ENCODE measurements at regions not wholly inside any gene's neighbourhood (a gene's known extent, or its start where the extent isn't known, plus 50 kb on each side); places are given as distances from the start of the nearest gene placed in this dataset.

DNA sequence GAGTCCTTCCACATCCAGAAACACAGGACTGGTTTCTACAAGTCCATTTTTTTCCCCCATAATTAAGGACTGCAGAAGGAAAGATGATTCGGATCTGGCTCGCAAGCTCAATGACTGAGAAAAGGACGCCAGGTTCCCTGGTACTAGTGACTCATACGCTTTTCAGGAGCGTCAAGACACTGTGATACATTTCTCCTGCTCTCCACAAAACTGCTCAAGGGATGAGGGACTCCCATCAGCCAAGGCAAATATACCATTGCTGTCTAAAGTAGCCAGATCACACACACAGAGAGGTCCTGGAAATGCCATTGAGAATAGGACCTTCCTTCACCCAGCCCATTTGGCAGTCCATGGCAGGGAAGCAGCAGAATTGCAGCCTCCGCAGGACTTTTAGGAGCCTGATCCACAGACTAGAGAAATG, 253.6 kb upstream of the IRF2BP2 start:
- DNase-seq (ENCODE audit: low spot score), result no peak
- TF ChIP-seq, protein P1, sequence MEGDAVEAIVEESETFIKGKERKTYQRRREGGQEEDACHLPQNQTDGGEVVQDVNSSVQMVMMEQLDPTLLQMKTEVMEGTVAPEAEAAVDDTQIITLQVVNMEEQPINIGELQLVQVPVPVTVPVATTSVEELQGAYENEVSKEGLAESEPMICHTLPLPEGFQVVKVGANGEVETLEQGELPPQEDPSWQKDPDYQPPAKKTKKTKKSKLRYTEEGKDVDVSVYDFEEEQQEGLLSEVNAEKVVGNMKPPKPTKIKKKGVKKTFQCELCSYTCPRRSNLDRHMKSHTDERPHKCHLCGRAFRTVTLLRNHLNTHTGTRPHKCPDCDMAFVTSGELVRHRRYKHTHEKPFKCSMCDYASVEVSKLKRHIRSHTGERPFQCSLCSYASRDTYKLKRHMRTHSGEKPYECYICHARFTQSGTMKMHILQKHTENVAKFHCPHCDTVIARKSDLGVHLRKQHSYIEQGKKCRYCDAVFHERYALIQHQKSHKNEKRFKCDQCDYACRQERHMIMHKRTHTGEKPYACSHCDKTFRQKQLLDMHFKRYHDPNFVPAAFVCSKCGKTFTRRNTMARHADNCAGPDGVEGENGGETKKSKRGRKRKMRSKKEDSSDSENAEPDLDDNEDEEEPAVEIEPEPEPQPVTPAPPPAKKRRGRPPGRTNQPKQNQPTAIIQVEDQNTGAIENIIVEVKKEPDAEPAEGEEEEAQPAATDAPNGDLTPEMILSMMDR (IDR thresholded peaks at IDR 0.05; ENCODE audit: extremely low read depth, missing control alignments), result no peak

DNA sequence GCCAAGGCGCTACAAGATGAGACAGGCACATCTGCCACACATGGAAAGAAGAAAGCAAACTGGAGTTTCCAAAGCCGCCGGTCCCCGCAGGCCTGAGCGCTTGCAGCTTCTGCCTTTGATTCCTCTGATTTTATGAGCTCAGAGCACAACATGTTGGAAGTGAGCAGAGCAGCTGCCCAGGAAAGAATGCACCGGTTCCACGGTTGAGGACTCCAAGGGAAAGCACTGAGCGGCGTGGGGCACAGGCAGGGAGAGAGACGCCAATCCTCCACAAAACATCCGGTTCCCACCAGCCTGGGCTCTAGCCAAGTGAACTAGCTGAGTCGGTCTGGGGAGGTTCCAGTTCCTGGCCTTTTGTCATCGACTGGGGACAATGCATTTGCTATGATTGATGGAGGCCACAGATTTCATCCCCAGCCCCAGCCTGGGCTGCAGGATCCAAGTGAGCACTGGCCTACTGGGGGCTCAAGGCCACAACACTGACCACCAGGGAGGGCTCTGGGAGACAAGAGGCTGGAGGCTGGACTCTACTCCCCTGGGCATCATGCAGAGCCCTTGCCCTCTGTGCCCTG, 253.1 kb upstream of the IRF2BP2 start:
- DNase-seq (ENCODE audit: low spot score), result no peak

GRCh38 chr1:234862360-234862943, 252.5 kb upstream of the IRF2BP2 start:
- no peak for DNase-seq (ENCODE audit: low spot score)
- TF ChIP-seq, protein P1 (IDR thresholded peaks at IDR 0.05; ENCODE audit: extremely low read depth, missing control alignments), result no peak

More for the DNA sequence above, 253.1 kb upstream of the IRF2BP2 start:
- TF ChIP-seq, protein P1 (IDR thresholded peaks at IDR 0.05; ENCODE audit: extremely low read depth, missing control alignments), result no peak

DNA sequence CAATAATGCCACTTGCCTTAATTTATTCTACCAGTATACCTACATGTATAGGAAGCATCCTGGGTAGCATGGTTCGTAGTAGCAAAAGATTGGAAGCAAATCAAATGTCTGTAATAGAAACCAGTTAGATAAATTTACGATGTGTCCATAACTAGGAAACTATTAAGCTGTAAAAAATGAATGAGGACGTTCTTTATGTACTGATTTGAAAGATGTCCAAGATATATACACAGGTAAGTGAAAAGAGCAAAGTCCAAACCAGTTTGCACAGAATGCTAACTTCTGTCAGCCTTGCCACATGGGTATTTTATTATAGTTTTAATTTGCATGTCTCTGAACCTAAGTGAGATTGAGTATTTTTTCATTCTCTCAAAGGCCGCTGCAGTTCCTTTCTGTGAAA, 251.8 kb upstream of the IRF2BP2 start:
- TF ChIP-seq, protein P1 (IDR thresholded peaks at IDR 0.05; ENCODE audit: extremely low read depth, missing control alignments), result no peak
- DNase-seq (ENCODE audit: low spot score), result no peak

DNA sequence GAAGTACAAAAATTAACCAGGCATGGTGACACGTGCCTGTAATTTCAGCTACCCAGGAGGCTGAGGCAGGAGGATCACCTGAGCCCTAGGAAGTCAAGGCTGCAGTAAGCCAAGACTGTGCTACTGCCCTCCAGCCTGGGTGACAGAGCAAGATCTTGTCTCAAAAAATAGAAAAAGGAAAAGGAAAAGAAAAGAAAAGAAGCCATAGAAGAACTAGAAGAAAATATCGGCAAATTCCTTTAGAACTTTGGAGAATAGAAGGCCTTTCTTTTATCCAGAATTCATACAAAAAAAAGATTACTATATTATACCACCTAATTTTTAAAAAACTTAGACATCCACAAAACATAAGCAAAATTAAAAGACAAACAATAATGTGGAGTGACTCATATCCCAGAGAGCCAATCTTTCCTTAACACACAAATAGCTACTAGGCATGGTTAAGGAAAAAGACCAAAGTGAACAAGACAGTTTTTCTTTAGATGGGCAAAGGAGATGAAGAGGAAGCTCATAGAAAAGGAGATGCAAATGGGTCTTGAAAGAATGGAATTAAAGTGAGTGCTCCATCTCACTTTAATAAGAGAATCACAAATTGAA, 251.1 kb upstream of the IRF2BP2 start:
- TF ChIP-seq, protein P1 (IDR thresholded peaks at IDR 0.05; ENCODE audit: extremely low read depth, missing control alignments), result no peak
- no peak for DNase-seq (ENCODE audit: low spot score)

DNA sequence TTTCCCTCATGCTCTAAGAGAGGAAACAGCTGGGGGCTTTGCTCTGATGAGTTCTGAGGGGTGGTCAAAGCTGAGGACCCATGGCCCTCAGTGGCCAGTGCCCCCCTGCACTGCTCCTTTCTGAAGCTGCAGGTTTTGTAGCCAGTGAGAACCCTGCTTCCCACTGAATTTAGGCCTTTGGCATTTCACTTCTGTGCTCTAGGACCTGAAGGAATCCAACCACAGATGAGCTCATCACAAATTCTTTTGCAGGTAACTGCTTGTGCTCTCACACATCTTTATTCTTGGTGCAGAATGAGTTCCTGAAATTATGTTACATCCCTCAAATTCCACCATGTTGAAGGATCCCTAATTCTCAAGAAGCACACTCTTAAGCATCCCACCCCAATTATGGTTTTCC, 248.7 kb upstream of the IRF2BP2 start:
- DNase-seq (ENCODE audit: low spot score), result no peak
- TF ChIP-seq, protein P1 (IDR thresholded peaks at IDR 0.05; ENCODE audit: extremely low read depth, missing control alignments), result no peak

GRCh38 chr1:234856845-234857245, 246.9 kb upstream of the IRF2BP2 start:
- DNase-seq (ENCODE audit: low spot score), result no peak
- TF ChIP-seq, protein P1 (IDR thresholded peaks at IDR 0.05; ENCODE audit: extremely low read depth, missing control alignments), result no peak
